Fibroblast of peridontal ligament (primary cell): ENCODE measurements at regions not wholly inside any gene's neighbourhood (a gene's known extent, or its start where the extent isn't known, plus 50 kb on each side); places are given as distances from the start of the nearest gene placed in this dataset.
A peak's percentile ranks its signal among the peaks of the same experiment; 100 is the strongest.

Source experiments
- DNase-seq: peaks from one replicate; pipeline ENCODE4 v3.0.0-alpha.2; 2010; ENCODE audit errors: extremely low read depth

DNA sequence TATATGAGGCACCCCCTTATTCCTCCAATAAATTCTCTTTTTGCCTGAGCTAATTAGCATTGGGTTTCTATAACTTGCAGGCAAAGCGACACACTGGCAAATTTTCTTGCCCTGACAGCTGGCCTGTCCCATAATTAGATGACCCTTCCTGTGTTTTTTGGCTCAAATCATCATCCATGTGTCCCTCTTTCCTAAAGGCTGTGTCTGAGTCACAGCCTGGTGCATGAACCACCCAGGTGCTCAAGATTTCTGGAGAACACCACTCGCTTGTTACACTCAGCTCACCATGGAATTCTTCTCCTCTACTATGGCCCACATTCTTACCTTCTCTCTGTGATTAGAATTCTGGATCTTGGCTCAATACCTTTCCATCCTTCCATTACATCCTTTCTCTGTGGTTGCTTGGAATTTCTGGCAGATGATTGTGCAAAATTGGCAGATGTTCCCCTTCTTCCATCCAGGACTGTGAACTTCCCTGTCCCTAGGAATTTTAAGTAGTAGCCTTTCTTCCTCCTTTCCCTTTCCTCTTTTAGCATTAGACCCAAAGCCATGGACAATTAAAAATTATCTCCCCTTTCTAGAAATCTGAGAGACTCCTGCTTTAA lies 116.0 kb upstream of the ANKRD1 start:
- peak; percentile 23 for DNase-seq

DNA sequence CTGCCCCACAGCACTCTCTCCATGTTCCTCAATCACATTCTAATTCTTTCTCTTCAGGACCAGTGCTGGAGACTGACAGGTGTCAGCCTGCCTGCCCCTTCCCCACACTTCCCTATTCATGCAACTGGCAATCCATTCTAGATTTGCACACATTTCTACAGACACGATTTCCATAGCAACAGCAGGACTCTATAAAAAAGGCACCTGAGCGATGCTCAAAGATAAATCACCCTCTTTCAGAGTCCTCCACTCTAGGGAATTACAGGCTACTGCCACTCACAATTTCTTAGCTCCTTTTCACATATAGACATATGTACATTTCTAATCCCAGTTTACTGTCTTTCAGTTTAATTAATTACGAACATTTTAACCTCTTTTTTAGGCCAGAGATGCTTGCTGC lies 118.1 kb upstream of the ANKRD1 start:
- no peak for DNase-seq

DNA sequence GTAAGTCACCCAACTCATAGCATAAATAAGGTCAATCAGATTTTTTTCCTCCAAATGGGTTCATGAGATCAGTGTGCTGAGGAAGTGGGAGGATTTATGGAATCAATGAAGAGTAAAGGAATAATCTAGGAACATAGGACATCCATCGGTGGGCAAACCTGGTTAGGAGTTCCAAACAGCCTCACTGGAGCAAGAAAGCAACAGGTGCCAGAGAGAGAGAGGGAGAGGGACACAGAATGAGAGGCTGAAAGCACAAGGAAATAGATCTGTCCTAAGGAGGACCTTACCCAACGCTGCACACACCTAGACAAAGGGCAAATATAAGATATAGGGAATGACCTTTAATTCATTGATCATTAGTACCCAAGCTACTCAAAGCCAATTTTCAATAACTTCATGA lies 119.5 kb upstream of the ANKRD1 start:
- DNase-seq, result no peak

- DNase-seq, result no peak
Measured at GRCh38 chr10:91042069-91042468, 121.2 kb upstream of the ANKRD1 start.

GRCh38 chr10:91043173-91043910 lies 122.5 kb upstream of the ANKRD1 start:
- peak; percentile 54 for DNase-seq

DNA sequence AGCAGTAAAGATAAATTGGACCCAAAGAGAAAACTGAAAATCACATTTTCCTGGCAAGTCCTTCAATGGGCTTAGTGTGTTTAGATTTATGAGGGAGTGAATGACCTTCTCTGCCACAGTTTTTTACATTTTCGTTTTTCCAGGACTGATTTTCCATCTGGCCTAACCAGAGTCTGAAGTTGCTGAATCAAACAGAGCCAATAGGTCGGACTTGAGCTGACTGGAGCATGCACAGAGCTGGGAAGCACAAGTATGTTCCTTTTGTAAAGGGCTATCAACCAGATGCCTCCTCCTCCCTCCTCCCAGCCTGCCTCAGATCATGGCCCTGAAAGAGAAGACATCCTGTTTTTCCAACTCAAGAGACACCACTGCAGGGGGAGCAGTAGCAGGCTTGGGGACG lies 126.0 kb upstream of the ANKRD1 start:
- no peak for DNase-seq

- DNase-seq, result no peak
Measured at GRCh38 chr10:91048380-91048779, 127.5 kb upstream of the ANKRD1 start.

DNA sequence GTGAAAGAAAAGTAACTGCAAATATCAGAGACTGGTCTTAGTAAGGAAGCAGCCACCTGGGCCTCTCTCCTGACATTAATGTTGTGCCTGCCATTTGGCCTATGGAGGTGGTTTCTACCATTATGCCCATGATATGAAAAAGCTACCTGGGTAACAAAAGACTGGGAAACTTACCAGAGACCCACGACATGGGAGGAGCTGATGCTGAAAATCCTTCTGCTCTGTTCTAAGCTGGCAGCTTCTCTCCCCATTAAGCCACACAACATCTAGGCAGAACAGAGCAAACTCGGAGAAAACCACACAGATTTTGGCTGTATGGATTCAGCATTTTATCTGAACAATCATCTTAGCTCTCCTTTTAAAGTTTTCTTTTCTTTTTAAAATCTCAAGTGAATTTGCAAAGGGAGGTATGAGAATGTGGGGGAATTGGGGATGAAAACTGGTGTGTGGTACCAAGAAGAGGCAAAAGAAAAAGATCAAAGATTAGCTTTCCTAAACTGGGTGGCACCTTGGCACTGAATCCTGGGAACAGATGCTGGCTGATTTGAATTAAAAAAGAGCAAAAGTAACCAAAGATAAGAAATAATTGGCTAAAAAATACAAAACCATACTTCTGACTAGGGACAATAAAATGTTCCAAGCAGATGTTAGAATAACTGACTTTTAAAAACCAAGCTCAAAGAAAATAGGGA lies 128.6 kb upstream of the ANKRD1 start:
- no peak for DNase-seq

DNA sequence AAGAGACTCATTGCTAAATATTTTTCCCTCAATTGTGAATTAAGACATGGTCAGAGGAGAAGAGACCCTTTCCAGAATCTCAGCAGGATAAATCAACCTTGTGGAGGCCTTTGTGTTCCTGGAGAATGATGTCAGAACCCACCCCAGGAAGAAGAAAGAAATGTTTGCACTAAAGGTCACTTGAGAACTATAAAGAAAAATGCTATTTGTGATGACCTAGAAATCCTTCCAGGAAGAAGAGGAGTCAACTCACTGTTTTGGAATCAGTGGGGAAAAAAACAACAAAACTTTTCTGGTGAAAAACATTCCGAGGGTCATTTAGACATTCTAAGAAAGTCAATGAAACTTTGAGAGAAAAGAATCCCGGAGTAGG lies 129.1 kb upstream of the ANKRD1 start:
- no peak for DNase-seq

DNA sequence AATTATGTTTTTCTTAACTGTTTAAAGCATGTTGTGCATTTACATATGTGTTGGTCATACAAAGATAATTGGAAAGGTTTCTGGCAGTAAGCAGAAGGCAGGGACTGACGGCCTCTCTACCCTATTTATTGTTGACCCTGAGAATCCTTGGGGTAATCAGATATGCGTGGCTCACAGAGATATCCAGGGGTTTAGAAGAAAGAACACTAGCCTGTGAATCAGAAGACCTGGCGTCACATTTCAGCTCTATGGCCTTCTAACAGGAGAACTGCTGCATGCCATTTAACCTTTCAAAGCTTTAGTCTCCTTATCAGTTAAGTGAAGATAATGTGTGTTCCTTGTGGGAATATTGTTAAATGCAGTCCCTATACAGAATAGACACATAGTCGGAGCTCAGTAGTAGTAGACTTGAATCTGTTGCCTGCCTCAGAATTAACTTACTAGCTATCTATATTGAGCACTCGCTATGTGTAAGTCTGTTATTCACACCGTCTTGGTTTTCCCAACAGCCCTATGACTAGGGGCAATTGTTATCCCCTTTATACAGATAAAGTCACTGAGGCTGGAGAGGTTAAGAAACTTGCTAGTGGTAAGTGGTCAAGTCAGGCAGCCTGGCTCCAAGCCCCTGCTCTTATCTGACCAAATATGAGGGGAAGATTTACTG lies 129.6 kb upstream of the ANKRD1 start:
- no peak for DNase-seq

DNA sequence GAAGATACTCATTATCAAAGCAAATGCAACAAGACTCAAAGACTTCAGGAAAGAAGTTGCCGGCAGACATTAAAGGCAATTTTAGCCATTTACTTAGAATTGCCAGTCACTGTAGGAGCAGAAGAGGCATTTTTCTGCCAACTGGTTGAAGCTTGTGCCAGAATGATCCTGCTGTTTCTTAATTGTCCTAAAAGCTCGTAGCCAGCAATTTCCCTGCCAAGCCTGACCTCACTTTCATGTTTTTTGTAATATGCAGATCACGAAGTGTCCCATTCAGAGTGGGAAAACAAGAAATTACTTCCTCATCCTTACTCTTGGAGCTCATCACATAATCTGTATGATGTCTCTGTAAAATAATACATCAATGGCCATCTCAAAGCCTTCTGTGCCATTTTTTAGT lies 130.9 kb upstream of the ANKRD1 start:
- DNase-seq, result peak; percentile 47

GRCh38 chr10:91054325-91054724 lies 133.4 kb upstream of the ANKRD1 start:
- DNase-seq, result peak; percentile 7

DNA sequence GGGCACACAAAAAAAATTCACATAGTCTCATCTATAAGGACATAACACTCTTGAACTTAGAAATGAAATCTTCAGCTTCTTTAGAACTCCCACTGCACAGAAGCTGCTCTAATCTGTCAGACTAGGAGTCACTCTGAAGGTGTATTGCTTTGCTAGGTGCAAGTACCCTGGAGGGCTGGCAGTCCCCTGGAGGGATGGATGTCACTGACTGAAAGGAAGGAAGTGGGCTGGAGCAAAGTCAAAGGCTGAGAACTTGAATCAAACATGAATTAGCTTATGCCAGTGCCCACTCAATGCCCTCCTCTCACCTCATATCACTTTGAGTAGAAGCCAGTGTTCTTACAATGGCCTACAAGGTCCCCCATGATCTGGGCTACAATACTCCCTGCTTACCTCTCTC lies 140.3 kb upstream of the ANKRD1 start:
- DNase-seq, result no peak

DNA sequence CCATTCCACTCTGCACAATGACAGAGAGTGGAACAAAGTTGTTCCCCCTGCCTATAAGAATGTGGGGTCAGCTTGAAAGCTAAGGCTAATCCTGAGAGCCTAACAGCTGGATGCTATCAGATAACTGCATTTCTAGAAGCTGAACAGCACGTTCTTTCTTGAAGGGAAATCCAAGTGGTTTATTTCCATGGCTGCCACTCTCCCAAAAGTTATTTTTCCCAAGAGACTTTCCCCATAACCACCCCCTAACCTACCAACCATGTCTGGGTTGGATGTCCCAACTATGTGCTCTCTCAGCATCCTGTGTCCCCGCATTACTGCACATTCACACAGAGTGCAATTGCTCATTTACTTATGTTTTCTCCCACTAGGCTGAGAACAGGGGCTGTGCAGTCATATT lies 140.7 kb upstream of the ANKRD1 start:
- DNase-seq, result no peak

DNA sequence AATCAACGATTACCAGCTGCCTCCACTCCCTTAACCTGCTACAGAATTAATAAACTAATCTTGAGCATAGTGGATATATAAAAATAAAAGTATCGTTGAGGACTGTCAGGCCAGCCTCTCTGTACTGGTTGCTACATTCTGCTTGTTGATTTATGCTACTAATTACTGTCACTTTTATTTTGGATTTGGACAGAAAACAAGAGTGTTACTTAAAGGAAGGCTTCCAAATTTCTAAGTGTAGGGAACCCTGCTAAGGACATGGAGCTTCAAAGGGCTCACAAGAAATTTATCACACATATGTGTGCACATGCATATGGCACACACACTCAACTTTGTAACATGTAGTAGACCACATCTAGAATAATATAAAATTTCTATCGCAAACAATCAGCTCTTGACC lies 141.2 kb upstream of the ANKRD1 start:
- DNase-seq, result no peak

DNA sequence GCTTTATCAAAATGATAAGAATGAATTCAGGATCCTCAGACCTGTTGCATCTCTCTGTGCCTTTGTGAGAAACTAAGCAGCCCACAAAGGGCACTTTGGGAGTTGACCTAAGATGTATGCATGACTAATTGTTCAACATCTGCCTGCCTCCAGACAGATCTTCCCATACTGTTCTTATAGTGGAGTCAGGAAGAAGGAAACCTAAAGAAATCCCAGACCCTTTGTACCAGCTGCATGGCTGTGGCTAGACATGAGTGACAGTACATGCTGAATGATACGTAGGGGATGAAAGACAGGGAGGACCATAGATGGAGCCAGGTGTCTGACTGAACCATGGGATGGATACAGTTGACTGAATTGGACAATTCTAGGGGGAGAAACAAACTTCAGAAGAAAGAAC lies 148.7 kb upstream of the PCGF5 start:
- DNase-seq, result no peak

GRCh38 chr10:91073286-91073979 lies 147.0 kb upstream of the PCGF5 start:
- no peak for DNase-seq

DNA sequence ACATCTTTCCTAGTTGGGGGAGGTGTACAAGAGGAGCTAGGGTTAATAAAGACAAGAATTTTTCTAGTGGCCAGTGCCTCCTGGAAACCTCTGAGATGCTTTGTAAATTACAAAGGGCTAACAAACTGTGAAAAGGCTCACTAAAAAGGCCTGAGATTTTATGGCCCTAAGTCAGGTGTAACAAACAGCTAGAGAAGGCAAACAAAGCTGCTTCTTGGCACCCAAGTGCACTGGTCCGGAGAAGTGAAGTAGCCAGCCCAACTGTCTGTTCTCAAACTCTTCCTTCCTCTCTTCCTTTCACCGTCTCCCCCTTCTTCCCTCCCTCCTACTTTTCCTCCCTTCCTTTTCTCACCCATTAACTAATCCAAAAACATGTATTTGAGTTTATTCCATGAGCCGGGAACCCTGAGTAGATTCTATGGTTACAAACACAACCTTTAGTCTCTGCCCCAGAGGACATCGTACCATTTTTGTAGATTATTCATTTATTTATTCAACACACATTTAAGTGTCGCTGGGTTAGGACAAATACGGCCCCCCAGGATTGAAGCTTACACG lies 143.4 kb upstream of the PCGF5 start:
- DNase-seq, result no peak

GRCh38 chr10:91077549-91078071 lies 142.9 kb upstream of the PCGF5 start:
- peak; percentile 46 for DNase-seq

GRCh38 chr10:91080776-91081175 lies 139.7 kb upstream of the PCGF5 start:
- DNase-seq, result no peak

DNA sequence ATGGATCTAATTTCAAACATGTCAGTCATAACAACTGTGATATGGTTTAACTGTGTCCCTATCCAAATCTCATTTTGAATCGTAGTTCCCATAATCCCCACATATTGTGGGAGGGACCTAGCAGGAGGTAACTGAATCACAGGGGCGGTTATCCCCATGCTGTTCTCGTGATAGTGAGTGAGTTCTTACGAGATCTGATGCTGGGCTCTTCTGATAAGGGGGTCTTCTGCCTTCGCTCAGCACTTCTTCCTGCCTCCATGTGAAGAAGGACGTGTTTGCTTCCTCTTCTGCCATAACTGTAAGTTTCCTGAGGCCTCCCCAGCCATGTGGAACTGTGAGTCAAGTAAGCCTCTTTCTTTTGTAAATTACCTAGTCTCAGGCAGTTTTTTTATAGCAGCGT lies 138.0 kb upstream of the PCGF5 start:
- no peak for DNase-seq
